ENCODE measurements at regions not wholly inside any gene's neighbourhood (a gene's known extent, or its start where the extent isn't known, plus 50 kb on each side); places are given as distances from the start of the nearest gene placed in this dataset.

GRCh38 chr1:78825561-78825960 lies 175.9 kb downstream of the IFI44 start:
- Histone ChIP-seq H3F3A (ENCODE audit: insufficient read depth, low read length) (no peaks in the 10 kb centered on the region), H3K27me3 (ENCODE audit: insufficient read depth, low read length) (no peaks in the 10 kb centered on the region), H3K4me3 (ENCODE audit: low read depth, low read length, poor library complexity, severe bottlenecking) (no peak overlapping the region), H3K4me2 (ENCODE audit: low read length) (no peak overlapping the region), H3K4me1 (ENCODE audit: insufficient read depth, low read length, severe bottlenecking) (no peaks in the 10 kb centered on the region), H3K36me3 (ENCODE audit: insufficient read depth, low read length) (no peaks in the 10 kb centered on the region), H3K27ac (ENCODE audit: low read depth, low read length, poor library complexity, severe bottlenecking) (no peak overlapping the region), H3K9me3 (ENCODE audit: low read length) (no peaks in the 10 kb centered on the region), H3K79me2 (ENCODE audit: insufficient read depth, low read length) (no peaks in the 10 kb centered on the region), H4K20me1 (ENCODE audit: insufficient read depth, low read length) (no peaks in the 10 kb centered on the region), H2AFZ (ENCODE audit: low read length) (no peak overlapping the region), H3K9ac (ENCODE audit: low read length) (no peak overlapping the region), H3K9me2 (ENCODE audit: low read depth, low read length) (no peaks in the 10 kb centered on the region)
- TF ChIP-seq EZH2 (IDR thresholded peaks at IDR 0.05; ENCODE audit: borderline replicate concordance, low read length) (no peak), CTCF (IDR thresholded peaks at IDR 0.05; ENCODE audit: low read length) (no peak)

- H3K9me3 ChIP-seq (ENCODE audit: low read length) = no peaks in the 10 kb centered on the region
- no peak overlapping the region for H2AFZ ChIP-seq (ENCODE audit: low read length)
- no peak overlapping the region for H3K9ac ChIP-seq (ENCODE audit: low read length)
- H3K27ac ChIP-seq (ENCODE audit: low read depth, low read length, poor library complexity, severe bottlenecking) = no peak overlapping the region
- H3K27me3 ChIP-seq (ENCODE audit: insufficient read depth, low read length) = no peaks in the 10 kb centered on the region
- no peaks in the 10 kb centered on the region for H3K9me2 ChIP-seq (ENCODE audit: low read depth, low read length)
- no peaks in the 10 kb centered on the region for H3F3A ChIP-seq (ENCODE audit: insufficient read depth, low read length)
- no peak overlapping the region for H3K4me2 ChIP-seq (ENCODE audit: low read length)
- TF ChIP-seq EZH2 (IDR thresholded peaks at IDR 0.05; ENCODE audit: borderline replicate concordance, low read length) = no peak
- no peak for TF ChIP-seq CTCF (IDR thresholded peaks at IDR 0.05; ENCODE audit: low read length)
- H4K20me1 ChIP-seq (ENCODE audit: insufficient read depth, low read length) = no peaks in the 10 kb centered on the region
- no peaks in the 10 kb centered on the region for H3K36me3 ChIP-seq (ENCODE audit: insufficient read depth, low read length)
- no peaks in the 10 kb centered on the region for H3K79me2 ChIP-seq (ENCODE audit: insufficient read depth, low read length)
- no peaks in the 10 kb centered on the region for H3K4me1 ChIP-seq (ENCODE audit: insufficient read depth, low read length, severe bottlenecking)
- H3K4me3 ChIP-seq (ENCODE audit: low read depth, low read length, poor library complexity, severe bottlenecking) = no peak overlapping the region
Observed at GRCh38 chr1:78829644-78830043, 176.9 kb downstream of the ADGRL4 start.

- H3K27me3 ChIP-seq (ENCODE audit: insufficient read depth, low read length) = no peaks in the 10 kb centered on the region
- no peaks in the 10 kb centered on the region for H3F3A ChIP-seq (ENCODE audit: insufficient read depth, low read length)
- no peaks in the 10 kb centered on the region for H3K9me2 ChIP-seq (ENCODE audit: low read depth, low read length)
- H3K9ac ChIP-seq (ENCODE audit: low read length) = no peak overlapping the region
- no peak overlapping the region for H3K4me3 ChIP-seq (ENCODE audit: low read depth, low read length, poor library complexity, severe bottlenecking)
- H3K27ac ChIP-seq (ENCODE audit: low read depth, low read length, poor library complexity, severe bottlenecking) = no peak overlapping the region
- H3K36me3 ChIP-seq (ENCODE audit: insufficient read depth, low read length) = no peaks in the 10 kb centered on the region
- H3K4me1 ChIP-seq (ENCODE audit: insufficient read depth, low read length, severe bottlenecking) = no peaks in the 10 kb centered on the region
- no peak overlapping the region for H3K4me2 ChIP-seq (ENCODE audit: low read length)
- H4K20me1 ChIP-seq (ENCODE audit: insufficient read depth, low read length) = no peaks in the 10 kb centered on the region
- H3K79me2 ChIP-seq (ENCODE audit: insufficient read depth, low read length) = no peaks in the 10 kb centered on the region
- TF ChIP-seq CTCF (IDR thresholded peaks at IDR 0.05; ENCODE audit: low read length) (no peak), EZH2 (IDR thresholded peaks at IDR 0.05; ENCODE audit: borderline replicate concordance, low read length) (no peak)
- H3K9me3 ChIP-seq (ENCODE audit: low read length) = no peaks in the 10 kb centered on the region
- H2AFZ ChIP-seq (ENCODE audit: low read length) = no peak overlapping the region
Observed at GRCh38 chr1:78830321-78830720, 176.2 kb downstream of the ADGRL4 start.
